ENCODE measurements at regions not wholly inside any gene's neighbourhood (a gene's known extent, or its start where the extent isn't known, plus 50 kb on each side); places are given as distances from the start of the nearest gene placed in this dataset.

DNA sequence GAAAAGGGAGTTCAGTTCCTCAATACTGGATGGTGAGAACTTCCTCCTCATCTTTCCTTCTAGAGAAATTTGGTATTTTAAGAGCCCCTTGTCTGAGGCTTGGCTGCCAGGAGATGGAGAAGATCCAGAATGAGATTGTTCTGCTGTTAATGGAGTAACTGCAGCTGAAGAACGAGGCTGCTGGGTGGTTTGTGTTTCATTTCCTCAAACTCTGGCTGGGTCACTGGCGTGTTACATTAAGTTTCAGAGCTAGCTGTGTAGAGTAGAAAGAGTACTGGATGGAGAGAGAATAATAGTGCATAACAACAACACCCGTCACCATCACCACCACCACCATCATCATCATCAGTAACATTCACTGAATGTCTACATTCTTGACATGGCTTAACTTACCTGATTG lies 325.0 kb upstream of the TBX3 start:
- TF ChIP-seq ZNF274 (IDR thresholded peaks at IDR 0.05; ENCODE audit: low read depth, low read length) (no peak), CEBPB (IDR thresholded peaks at IDR 0.05; ENCODE audit: low read depth) (no peak)
- TF ChIP-seq, protein P1, sequence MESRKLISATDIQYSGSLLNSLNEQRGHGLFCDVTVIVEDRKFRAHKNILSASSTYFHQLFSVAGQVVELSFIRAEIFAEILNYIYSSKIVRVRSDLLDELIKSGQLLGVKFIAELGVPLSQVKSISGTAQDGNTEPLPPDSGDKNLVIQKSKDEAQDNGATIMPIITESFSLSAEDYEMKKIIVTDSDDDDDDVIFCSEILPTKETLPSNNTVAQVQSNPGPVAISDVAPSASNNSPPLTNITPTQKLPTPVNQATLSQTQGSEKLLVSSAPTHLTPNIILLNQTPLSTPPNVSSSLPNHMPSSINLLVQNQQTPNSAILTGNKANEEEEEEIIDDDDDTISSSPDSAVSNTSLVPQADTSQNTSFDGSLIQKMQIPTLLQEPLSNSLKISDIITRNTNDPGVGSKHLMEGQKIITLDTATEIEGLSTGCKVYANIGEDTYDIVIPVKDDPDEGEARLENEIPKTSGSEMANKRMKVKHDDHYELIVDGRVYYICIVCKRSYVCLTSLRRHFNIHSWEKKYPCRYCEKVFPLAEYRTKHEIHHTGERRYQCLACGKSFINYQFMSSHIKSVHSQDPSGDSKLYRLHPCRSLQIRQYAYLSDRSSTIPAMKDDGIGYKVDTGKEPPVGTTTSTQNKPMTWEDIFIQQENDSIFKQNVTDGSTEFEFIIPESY (IDR thresholded peaks at IDR 0.05; ENCODE audit: extremely low read depth, insufficient replicate concordance, low read length) = no peak
- no peak overlapping the region for H2AFZ ChIP-seq (ENCODE audit: low read depth, low read length, poor library complexity, severe bottlenecking)
- peaks cover 27% of the 10 kb centered on the region; the same call in 1 of the 2 replicates for H3K27me3 ChIP-seq (ENCODE audit: insufficient read depth, low read length)
- no peaks in the 10 kb centered on the region for H3K9me3 ChIP-seq (ENCODE audit: control insufficient read depth in 1 of 2, insufficient read depth in 1 of 2, low read depth in 1 of 2, low read length in 2 of 2)
- CTCF ChIA-PET = no interaction called here
- no peaks in the 10 kb centered on the region for H3K36me3 ChIP-seq (ENCODE audit: control insufficient read depth in 1 of 2, insufficient read depth in 2 of 2, low read length in 2 of 2)
- H3K9me2 ChIP-seq (ENCODE audit: insufficient read depth) = no peaks in the 10 kb centered on the region
- intact Hi-C loops (cut with micrococcal nuclease) = no loop called here
- no peak for ATAC-seq
- no TSS peak for BruUV-seq (replicated peaks)
- H3K9ac ChIP-seq (ENCODE audit: low read length) = no peak overlapping the region
- H3K4me3 ChIP-seq (replicated peaks in 1 of 2; ENCODE audit: low read depth in 1 of 2, low read length in 2 of 2) = no peak overlapping the region
- POLR2A ChIA-PET = no interaction called here
- H3K4me1 ChIP-seq (ENCODE audit: control insufficient read depth in 1 of 2, insufficient read depth in 2 of 2, low read length in 2 of 2) = no peaks in the 10 kb centered on the region
- RAD21 ChIA-PET (ENCODE audit: low non-redundant PET in 1 of 2, low total read pairs in 2 of 2, uncharacterized antibody in 2 of 2, unreplicated experiment in 2 of 2) = no interaction called here
- no peaks in the 10 kb centered on the region for H4K20me1 ChIP-seq (ENCODE audit: insufficient read depth)
- no peak overlapping the region for H3K4me2 ChIP-seq (ENCODE audit: low read length)
- DNase-seq (ENCODE audit: low read depth, low spot score) = no peak
- H3K79me2 ChIP-seq (ENCODE audit: insufficient read depth, low read length) = no peaks in the 10 kb centered on the region
- H3K27ac ChIP-seq (ENCODE audit: low read depth, low read length) = no peak overlapping the region

DNA sequence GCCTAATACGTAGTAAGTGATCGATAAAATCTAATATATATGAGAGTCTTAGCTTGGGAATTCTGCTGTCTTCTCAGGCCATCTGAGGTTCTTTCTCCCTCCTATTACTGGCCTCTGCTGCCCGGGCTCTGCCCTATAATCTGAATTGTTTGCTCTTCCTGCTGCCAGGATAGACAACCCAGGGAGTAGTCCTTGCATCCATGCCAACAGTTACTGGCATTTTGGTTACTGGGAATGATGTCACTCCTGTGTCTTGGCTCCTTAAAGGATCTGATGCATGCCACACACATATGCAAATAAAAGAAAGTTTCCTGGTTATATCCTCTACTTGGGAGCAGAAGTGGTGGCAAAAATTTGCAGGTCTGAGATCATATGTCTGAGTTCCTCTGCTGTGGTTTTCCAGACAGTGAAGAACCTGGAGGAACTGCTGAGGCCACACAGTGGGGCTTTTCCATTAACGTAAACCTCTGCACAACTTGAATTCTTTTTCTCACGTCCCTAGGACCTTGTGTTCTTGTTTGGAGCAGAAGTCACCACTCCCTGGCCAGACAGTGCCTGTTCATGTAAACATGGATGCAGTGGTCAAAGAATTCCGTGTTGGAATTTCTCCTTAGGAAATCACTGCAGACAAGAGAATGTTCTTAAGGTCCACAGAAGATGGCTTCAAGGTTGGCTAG lies 320.6 kb upstream of the TBX3 start:
- no peaks in the 10 kb centered on the region for H3K79me2 ChIP-seq (ENCODE audit: insufficient read depth, low read length)
- DNase-seq (ENCODE audit: low read depth, low spot score) (no peak), ATAC-seq (no peak)
- no peak overlapping the region for H3K4me2 ChIP-seq (ENCODE audit: low read length)
- H3K4me1 ChIP-seq (ENCODE audit: control insufficient read depth in 1 of 2, insufficient read depth in 2 of 2, low read length in 2 of 2) = peaks cover 3 to 11% of the 10 kb centered on the region in 2 experiments; a peak in 3 of 4 replicates
- no peaks in the 10 kb centered on the region for H3K9me2 ChIP-seq (ENCODE audit: insufficient read depth)
- no peak overlapping the region for H3K27ac ChIP-seq (ENCODE audit: low read depth, low read length)
- H3K9me3 ChIP-seq (ENCODE audit: control insufficient read depth in 1 of 2, insufficient read depth in 1 of 2, low read depth in 1 of 2, low read length in 2 of 2) = no peaks in the 10 kb centered on the region
- peaks cover 17% of the 10 kb centered on the region; the same call in 1 of the 2 replicates for H3K27me3 ChIP-seq (ENCODE audit: insufficient read depth, low read length)
- H2AFZ ChIP-seq (ENCODE audit: low read depth, low read length, poor library complexity, severe bottlenecking) = no peak overlapping the region
- no peaks in the 10 kb centered on the region for H4K20me1 ChIP-seq (ENCODE audit: insufficient read depth)
- RAD21 ChIA-PET (ENCODE audit: low non-redundant PET in 1 of 2, low total read pairs in 2 of 2, uncharacterized antibody in 2 of 2, unreplicated experiment in 2 of 2) = no interaction called here
- intact Hi-C loops (cut with micrococcal nuclease) = no loop called here
- BruUV-seq (replicated peaks) = no TSS peak
- no peak for TF ChIP-seq EGR1 (IDR thresholded peaks at IDR 0.05; ENCODE audit: low read depth)
- TF ChIP-seq ELF1 (IDR thresholded peaks at IDR 0.05; ENCODE audit: borderline replicate concordance, low read depth) = no peak
- no peak for TF ChIP-seq POLR2AphosphoS5 (IDR thresholded peaks at IDR 0.05; ENCODE audit: low read depth, low read length)
- TF ChIP-seq RAD21 (IDR thresholded peaks at IDR 0.05; ENCODE audit: low read depth) = no peak
- no peak for TF ChIP-seq SP1 (IDR thresholded peaks at IDR 0.05; ENCODE audit: low read depth)
- TF ChIP-seq YY1 (IDR thresholded peaks at IDR 0.05; ENCODE audit: extremely low read depth, insufficient replicate concordance, low read depth, low read length) = no peak
- no peak for TF ChIP-seq SRF (IDR thresholded peaks at IDR 0.05; ENCODE audit: low read depth)
- TF ChIP-seq, protein P2, sequence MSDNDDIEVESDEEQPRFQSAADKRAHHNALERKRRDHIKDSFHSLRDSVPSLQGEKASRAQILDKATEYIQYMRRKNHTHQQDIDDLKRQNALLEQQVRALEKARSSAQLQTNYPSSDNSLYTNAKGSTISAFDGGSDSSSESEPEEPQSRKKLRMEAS (IDR thresholded peaks at IDR 0.05) = no peak
- H3K4me3 ChIP-seq (replicated peaks in 1 of 2; ENCODE audit: low read depth in 1 of 2, low read length in 2 of 2) = no peak overlapping the region
- CTCF ChIA-PET = no interaction called here
- POLR2A ChIA-PET = no interaction called here
- no peaks in the 10 kb centered on the region for H3K36me3 ChIP-seq (ENCODE audit: control insufficient read depth in 1 of 2, insufficient read depth in 2 of 2, low read length in 2 of 2)
- no peak overlapping the region for H3K9ac ChIP-seq (ENCODE audit: low read length)

All from HCT116 (cell line).